ENCODE measurements at regions not wholly inside any gene's neighbourhood (a gene's known extent, or its start where the extent isn't known, plus 50 kb on each side); places are given as distances from the start of the nearest gene placed in this dataset.

DNA sequence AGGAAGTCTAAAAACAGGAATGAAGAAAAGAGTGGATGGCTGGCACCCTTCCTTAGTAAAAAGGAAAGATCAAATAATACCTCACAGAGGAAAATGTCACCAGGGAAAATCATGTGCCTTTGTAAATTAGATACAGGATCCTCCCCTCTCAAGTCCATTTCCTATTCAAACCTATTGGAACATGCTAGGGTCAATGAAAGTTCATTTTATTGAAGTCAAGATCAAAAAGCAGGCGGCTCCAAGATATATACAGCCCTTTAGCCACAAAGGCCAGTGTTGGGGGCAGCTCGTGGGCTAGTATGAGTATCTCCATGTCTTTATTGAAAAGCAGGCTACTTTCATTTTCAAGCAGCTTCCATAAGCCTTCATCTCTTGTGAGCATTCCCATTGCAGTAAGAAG is 141.1 kb downstream of the QDPR start:
- Mint-ChIP-seq H3K4me1 (ENCODE audit: low read depth) (no peaks in the 10 kb centered on the region), H3K36me3 (ENCODE audit: low read depth) (no peaks in the 10 kb centered on the region)
- intact Hi-C loops (cut with micrococcal nuclease): no loop called here

DNA sequence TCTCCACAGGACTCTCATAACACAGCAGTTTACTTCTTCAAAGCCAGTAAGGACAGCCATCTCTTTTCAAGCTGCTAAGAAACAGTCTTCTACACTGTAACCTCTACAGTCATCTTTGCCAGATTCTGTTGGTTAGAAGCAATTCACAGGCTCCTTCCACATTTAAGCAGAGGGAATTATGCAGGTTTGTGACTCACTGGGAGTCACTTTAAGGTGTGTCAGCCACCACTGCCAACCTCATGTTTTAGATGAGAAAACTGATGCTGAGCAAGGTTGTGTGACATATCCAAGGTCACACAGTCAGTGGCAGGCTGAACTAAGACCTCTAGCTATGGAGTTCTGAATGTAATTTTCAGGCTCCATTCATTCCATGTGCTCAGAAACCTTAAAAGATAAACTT is 143.5 kb downstream of the QDPR start:
- Mint-ChIP-seq H3K27me3 (ENCODE audit: insufficient read depth) (no peaks in the 10 kb centered on the region), H3K4me1 (ENCODE audit: low read depth) (no peaks in the 10 kb centered on the region), H3K27ac (no peak overlapping the region), H3K36me3 (ENCODE audit: low read depth) (no peaks in the 10 kb centered on the region), H3K4me3 (no peak overlapping the region), H3K9me3 (no peaks in the 10 kb centered on the region)
- DNase-seq (ENCODE audit: low spot score): no peak
- intact Hi-C loops (cut with micrococcal nuclease): no loop called here

More for the DNA sequence above, 141.1 kb downstream of the QDPR start:
- DNase-seq (ENCODE audit: low spot score): no peak
- Mint-ChIP-seq H3K27me3 (ENCODE audit: insufficient read depth) (no peaks in the 10 kb centered on the region), H3K27ac (no peak overlapping the region), H3K4me3 (no peak overlapping the region), H3K9me3 (no peaks in the 10 kb centered on the region)

DNA sequence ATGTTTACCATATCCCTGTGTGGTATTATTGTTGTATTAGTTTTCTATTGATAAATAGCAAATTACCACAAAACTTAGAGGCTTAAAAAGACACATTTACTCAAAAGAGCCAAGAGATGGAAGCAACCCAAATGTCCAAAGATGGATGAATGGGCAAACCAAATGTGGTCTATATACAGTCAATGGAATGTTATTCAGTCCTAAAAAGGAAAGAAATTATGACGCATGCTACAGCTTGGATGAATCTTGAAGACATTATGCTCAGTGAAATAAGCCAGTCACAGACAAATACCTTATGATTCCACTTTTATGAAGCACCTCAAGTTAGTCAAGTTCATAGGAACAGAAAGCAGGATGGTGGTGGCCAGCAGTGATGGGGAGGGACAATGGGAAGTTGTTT is 144.7 kb downstream of the QDPR start:
- H3K4me3 Mint-ChIP-seq: no peak overlapping the region

DNA sequence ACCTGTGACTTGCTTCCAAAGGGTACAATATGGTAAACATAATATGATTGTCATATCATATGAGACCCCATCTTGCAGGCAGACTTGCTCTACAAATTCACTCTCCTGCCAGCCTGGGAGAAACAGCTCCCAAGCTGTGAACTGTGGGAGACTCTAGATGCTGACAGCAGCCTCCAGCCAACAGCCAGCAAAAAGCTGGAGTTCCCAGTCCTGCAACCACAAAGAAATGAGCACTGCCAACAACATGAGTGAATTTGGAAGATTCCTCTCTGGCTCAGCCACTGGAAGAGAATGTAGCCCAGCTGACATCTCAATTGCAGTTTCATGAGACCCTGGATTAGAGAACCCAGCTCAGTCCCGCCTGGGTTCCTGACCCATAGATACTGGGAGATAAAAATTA is 145.4 kb downstream of the QDPR start:
- Mint-ChIP-seq H3K27me3 (ENCODE audit: insufficient read depth) (no peaks in the 10 kb centered on the region), H3K4me3 (no peak overlapping the region), H3K36me3 (ENCODE audit: low read depth) (no peaks in the 10 kb centered on the region), H3K27ac (no peak overlapping the region), H3K9me3 (no peaks in the 10 kb centered on the region), H3K4me1 (ENCODE audit: low read depth) (peaks cover 10% of the 10 kb centered on the region)
- intact Hi-C loops (cut with micrococcal nuclease): no loop called here
- DNase-seq (ENCODE audit: low spot score): no peak

More for the DNA sequence above, 144.7 kb downstream of the QDPR start:
- Mint-ChIP-seq H3K4me1 (ENCODE audit: low read depth) (peaks cover 8% of the 10 kb centered on the region), H3K27me3 (ENCODE audit: insufficient read depth) (no peaks in the 10 kb centered on the region), H3K9me3 (no peaks in the 10 kb centered on the region), H3K27ac (no peak overlapping the region), H3K36me3 (ENCODE audit: low read depth) (no peaks in the 10 kb centered on the region)
- DNase-seq (ENCODE audit: low spot score): no peak
- intact Hi-C loops (cut with micrococcal nuclease): no loop called here

DNA sequence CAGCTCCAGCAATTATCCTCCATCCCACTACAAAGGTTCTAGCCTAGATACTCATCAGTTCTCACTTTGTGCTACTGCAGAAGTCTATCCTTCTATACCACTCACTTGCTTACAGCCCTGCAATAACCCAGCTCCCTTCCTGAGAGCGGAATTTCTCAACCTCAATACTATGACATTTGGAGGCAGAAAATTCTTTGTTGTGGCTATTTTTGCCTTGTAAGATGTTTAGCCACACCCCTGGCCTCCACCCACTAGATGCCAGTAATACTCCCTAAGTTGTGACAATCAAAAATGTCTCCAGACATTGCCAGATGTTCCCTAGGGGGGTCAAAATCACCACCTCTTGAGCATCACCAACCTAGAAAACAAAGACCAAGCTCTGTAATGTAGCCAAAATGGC is 149.5 kb downstream of the QDPR start:
- Mint-ChIP-seq H3K4me3 (no peak overlapping the region), H3K9me3 (no peaks in the 10 kb centered on the region), H3K27ac (no peak overlapping the region), H3K27me3 (ENCODE audit: insufficient read depth) (no peaks in the 10 kb centered on the region), H3K4me1 (ENCODE audit: low read depth) (peaks cover 10% of the 10 kb centered on the region), H3K36me3 (ENCODE audit: low read depth) (no peaks in the 10 kb centered on the region)
- intact Hi-C loops (cut with micrococcal nuclease): no loop called here
- DNase-seq (ENCODE audit: low spot score): no peak

DNA sequence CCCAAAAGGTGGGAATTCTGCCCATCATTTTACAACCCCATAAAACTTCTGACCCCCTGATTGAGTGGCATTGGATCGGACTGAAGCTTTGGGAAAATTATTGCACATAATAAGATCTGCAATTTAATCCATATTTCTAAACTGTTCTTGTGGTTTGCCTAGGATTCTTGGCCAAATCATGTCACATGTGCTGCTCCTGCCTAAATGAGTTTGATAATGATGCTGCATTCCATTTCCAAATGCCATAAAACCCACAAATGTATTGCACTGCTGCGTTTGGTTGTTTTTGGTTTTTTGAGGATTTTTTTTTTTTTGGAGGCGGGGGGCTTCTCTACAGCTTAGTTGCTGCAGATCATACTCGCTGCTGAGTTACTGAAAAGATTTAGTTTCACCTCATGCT is 153.6 kb downstream of the QDPR start:
- no peak for DNase-seq (ENCODE audit: low spot score)
- intact Hi-C loops (cut with micrococcal nuclease): no loop called here
- Mint-ChIP-seq H3K36me3 (ENCODE audit: low read depth) (no peaks in the 10 kb centered on the region), H3K4me3 (no peak overlapping the region), H3K27ac (no peak overlapping the region), H3K9me3 (no peaks in the 10 kb centered on the region), H3K27me3 (ENCODE audit: insufficient read depth) (peaks cover 15% of the 10 kb centered on the region), H3K4me1 (ENCODE audit: low read depth) (peaks cover 10% of the 10 kb centered on the region)

DNA sequence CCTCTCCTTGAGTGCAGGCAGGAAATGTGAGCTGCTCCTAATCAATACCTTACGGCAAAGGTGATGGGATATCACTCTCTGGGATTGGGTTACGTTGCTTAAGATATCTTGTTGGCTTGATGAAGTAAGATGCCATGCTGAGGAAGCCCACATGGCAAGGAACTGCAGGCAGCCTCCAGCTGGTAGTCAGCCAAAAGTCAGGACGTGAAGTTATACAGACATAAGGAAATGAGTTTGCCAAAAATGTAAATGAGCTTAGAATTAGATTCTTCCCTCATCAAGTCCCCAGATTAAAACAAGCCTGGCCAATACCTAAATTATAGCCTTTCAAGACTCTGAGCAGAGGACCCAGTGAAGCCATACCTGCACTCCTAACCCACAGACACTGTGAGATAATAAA is 155.0 kb downstream of the QDPR start:
- no peak overlapping the region for H3K27ac Mint-ChIP-seq
- H3K27me3 Mint-ChIP-seq (ENCODE audit: insufficient read depth): peaks cover 15% of the 10 kb centered on the region
- DNase-seq (ENCODE audit: low spot score): no peak
- H3K36me3 Mint-ChIP-seq (ENCODE audit: low read depth): no peaks in the 10 kb centered on the region
- H3K4me3 Mint-ChIP-seq: no peak overlapping the region
- H3K9me3 Mint-ChIP-seq: no peaks in the 10 kb centered on the region
- H3K4me1 Mint-ChIP-seq (ENCODE audit: low read depth): no peaks in the 10 kb centered on the region
- intact Hi-C loops (cut with micrococcal nuclease): no loop called here

DNA sequence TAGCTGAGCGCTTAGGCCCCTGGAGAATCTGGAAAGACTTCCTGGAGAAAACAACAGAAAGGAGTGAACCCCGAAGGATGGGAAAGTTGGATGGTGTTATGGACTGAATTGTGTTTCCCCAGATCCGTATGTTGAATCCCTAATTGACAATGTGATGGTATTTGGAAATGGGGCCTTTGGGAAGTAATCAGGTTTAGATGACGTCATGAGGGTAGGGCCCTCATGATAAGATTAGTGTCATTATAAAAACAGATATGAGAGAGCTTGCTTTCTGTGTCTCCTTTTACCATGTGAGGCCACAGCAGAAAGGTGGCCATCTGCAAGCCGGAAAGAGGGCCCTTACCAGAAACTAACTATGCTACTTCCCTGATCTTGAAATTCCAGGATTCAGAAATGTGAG is 159.5 kb downstream of the QDPR start:
- H3K4me1 Mint-ChIP-seq (ENCODE audit: low read depth): no peaks in the 10 kb centered on the region

DNA sequence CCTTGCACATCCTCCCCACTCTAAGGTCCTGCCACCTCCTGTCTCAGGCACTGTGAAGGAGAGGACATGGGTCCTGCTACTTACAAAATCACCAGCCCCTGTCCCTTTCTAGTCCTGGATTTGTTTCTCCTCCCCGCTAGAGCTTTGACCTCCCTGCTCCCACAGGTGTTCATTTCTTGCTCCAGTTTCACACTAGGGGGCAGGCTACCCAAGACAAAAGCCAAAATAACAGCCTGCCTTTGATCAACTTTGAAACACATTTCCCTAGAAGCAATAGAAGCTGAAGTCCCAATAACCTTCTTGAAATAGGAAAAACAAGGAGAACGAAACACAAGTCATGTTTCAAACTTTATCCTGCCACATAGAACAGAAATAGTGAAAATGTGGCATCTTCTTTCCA is 164.4 kb downstream of the QDPR start:
- no peaks in the 10 kb centered on the region for H3K36me3 Mint-ChIP-seq (ENCODE audit: low read depth)
- H3K27me3 Mint-ChIP-seq (ENCODE audit: insufficient read depth): peaks cover 3% of the 10 kb centered on the region
- H3K27ac Mint-ChIP-seq: no peak overlapping the region
- no peaks in the 10 kb centered on the region for H3K4me1 Mint-ChIP-seq (ENCODE audit: low read depth)
- intact Hi-C loops (cut with micrococcal nuclease): loop anchor here (1.0 kb wide), 2 partner anchors 100 to 125 kb away; no protein-coding TSS in a partner anchor
- no peak overlapping the region for H3K4me3 Mint-ChIP-seq
- DNase-seq (ENCODE audit: low spot score): peak; percentile 8
- no peaks in the 10 kb centered on the region for H3K9me3 Mint-ChIP-seq

More for the DNA sequence above, 159.5 kb downstream of the QDPR start:
- peaks cover 15% of the 10 kb centered on the region for H3K27me3 Mint-ChIP-seq (ENCODE audit: insufficient read depth)
- H3K9me3 Mint-ChIP-seq: no peaks in the 10 kb centered on the region
- intact Hi-C loops (cut with micrococcal nuclease): no loop called here
- DNase-seq (ENCODE audit: low spot score): no peak
- no peaks in the 10 kb centered on the region for H3K36me3 Mint-ChIP-seq (ENCODE audit: low read depth)
- no peak overlapping the region for H3K4me3 Mint-ChIP-seq
- no peak overlapping the region for H3K27ac Mint-ChIP-seq

DNA sequence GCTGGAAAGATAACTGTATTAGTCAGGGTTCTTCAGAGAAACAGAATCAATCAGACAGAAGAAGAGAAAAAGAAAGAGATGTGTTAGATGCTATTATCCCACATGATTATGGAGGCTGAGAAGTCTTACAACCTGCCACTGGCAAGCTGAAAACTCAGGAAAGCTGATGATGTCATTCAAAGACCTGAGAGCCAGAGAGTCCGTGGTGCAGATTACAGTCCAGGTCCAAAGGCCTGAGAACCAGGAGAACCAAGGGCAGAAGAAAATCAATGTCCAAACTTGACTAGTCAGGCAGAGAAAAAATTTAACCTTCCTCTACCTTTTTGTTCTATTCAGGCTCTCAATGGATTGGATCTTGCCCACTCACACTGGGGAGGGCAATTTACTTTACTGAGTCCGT is 172.5 kb downstream of the QDPR start:
- H3K4me1 Mint-ChIP-seq (ENCODE audit: low read depth): peaks cover 37% of the 10 kb centered on the region
- no peak overlapping the region for H3K4me3 Mint-ChIP-seq
- no peaks in the 10 kb centered on the region for H3K9me3 Mint-ChIP-seq
- H3K27ac Mint-ChIP-seq: no peak overlapping the region
- peaks cover 5% of the 10 kb centered on the region for H3K27me3 Mint-ChIP-seq (ENCODE audit: insufficient read depth)
- peaks cover 4% of the 10 kb centered on the region for H3K36me3 Mint-ChIP-seq (ENCODE audit: low read depth)
- DNase-seq (ENCODE audit: low spot score): no peak
- intact Hi-C loops (cut with micrococcal nuclease): loop anchor here (5.0 to 10.0 kb wide), 7 partner anchors 173 to 1685 kb away; partner anchors contain the start of genes DCAF16, FBXL5, LCORL and NCAPG

DNA sequence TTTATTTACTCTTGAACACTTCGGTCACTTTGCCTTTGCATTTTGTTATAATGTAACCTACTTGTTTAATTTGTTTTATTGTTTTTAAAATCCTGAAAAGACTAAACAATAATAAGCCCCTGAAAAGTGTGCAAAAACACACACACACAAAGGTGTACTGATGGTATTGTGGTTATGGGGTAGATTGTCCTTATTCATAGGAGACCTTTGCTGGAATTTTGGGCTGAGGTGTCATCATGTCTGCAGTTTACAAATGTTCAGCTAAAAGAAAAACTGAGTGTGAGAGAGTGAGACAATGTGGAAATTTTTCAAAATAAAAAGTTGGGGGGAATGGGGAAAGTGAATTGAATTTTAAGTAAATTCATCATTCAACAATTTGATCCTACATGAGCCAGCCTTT is 174.9 kb downstream of the QDPR start:
- intact Hi-C loops (cut with micrococcal nuclease): loop anchor here (1.0 to 10.0 kb wide), 11 partner anchors 13 to 1682 kb away; partner anchors contain the start of genes DCAF16, FBXL5, LAP3 and LCORL
- peak overlapping the region; percentile 87 for H3K27ac Mint-ChIP-seq
- no peak for DNase-seq (ENCODE audit: low spot score)
- peaks cover 7% of the 10 kb centered on the region for H3K36me3 Mint-ChIP-seq (ENCODE audit: low read depth)
- peaks cover 43% of the 10 kb centered on the region for H3K4me1 Mint-ChIP-seq (ENCODE audit: low read depth)
- peak overlapping the region; percentile 47 for H3K4me3 Mint-ChIP-seq
- H3K27me3 Mint-ChIP-seq (ENCODE audit: insufficient read depth): peaks cover 6% of the 10 kb centered on the region
- H3K9me3 Mint-ChIP-seq: no peaks in the 10 kb centered on the region

DNA sequence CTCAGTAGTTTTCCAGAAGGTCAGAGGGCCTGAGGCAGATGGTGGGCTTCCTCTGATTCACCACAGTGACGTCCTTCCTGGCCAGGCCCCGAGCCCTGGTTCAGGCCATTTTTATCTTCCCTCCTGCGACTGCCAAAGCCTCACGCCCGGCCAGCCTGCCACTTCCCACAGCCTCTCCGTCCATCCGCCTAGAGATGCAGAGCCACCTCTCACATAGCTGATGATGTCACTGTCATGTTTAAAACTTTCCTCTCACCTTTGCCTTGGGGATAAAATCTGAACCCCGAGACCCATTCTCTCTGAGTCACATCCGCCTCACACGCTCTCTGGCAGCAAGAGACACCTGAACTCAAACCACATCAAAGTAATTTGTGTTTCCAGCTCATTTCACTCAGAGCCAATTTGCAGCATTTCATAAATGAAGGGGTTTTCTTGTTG is 175.3 kb downstream of the QDPR start:
- Mint-ChIP-seq H3K4me3 (peak overlapping the region; percentile 47), H3K36me3 (ENCODE audit: low read depth) (peaks cover 7% of the 10 kb centered on the region), H3K27ac (peak overlapping the region; percentile 87), H3K4me1 (ENCODE audit: low read depth) (peaks cover 43% of the 10 kb centered on the region), H3K9me3 (no peaks in the 10 kb centered on the region), H3K27me3 (ENCODE audit: insufficient read depth) (peaks cover 6% of the 10 kb centered on the region)
- intact Hi-C loops (cut with micrococcal nuclease): loop anchor here (1.0 to 10.0 kb wide), 11 partner anchors 12 to 1682 kb away; partner anchors contain the start of genes DCAF16, FBXL5, LAP3 and LCORL
- DNase-seq (ENCODE audit: low spot score): peak; percentile 77

DNA sequence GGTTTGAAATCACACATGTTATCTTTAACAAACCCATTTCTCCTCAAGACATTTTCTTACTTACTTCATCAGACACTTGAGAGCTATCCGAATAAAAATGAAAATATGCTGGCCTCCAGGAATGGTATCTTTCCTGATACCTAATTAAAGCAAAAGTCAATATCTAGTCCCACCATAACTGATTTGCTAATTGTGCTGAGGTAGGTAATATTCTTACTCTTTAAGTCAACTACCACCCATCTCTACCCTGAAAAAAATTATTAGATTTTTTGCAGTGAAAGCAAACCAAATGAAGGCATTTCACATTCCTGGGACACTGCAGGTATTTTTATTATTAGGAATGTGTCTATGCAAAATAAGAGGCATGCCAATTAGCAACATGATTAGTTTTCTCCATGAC is 175.8 kb downstream of the QDPR start:
- Mint-ChIP-seq H3K4me3 (peak overlapping the region; percentile 47), H3K27ac (peak overlapping the region; percentile 87), H3K36me3 (ENCODE audit: low read depth) (peaks cover 7% of the 10 kb centered on the region), H3K27me3 (ENCODE audit: insufficient read depth) (peaks cover 6% of the 10 kb centered on the region), H3K9me3 (no peaks in the 10 kb centered on the region), H3K4me1 (ENCODE audit: low read depth) (peaks cover 43% of the 10 kb centered on the region)
- intact Hi-C loops (cut with micrococcal nuclease): loop anchor here (1.0 to 10.0 kb wide), 11 partner anchors 12 to 1681 kb away; partner anchors contain the start of genes DCAF16, FBXL5, LAP3 and LCORL
- no peak for DNase-seq (ENCODE audit: low spot score)

DNA sequence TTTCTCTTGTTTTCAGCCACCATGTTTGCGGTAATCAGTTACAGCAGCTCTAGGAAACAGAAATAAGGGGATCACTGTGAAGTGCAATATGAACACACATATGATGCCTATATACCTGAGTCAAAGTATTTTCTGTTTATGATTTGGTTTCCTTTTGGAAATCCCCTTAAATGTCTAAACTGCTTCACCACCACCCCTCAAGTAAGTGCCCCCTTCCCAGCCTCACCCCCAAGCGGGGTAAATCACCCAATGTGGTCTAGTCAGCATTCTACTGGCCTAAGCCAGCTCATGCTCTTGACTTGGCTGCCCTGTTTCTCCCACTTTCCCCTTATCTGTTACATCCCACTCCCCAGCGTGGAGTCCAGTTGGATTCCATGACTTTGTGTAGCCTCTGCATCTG is 176.5 kb downstream of the QDPR start:
- H3K27ac Mint-ChIP-seq: peak overlapping the region; percentile 28
- DNase-seq (ENCODE audit: low spot score): peak; percentile 15
- H3K27me3 Mint-ChIP-seq (ENCODE audit: insufficient read depth): peaks cover 6% of the 10 kb centered on the region
- intact Hi-C loops (cut with micrococcal nuclease): loop anchor here (5.0 to 10.0 kb wide), 7 partner anchors 177 to 1681 kb away; partner anchors contain the start of genes DCAF16, FBXL5, LCORL and NCAPG
- H3K4me3 Mint-ChIP-seq: no peak overlapping the region
- no peaks in the 10 kb centered on the region for H3K9me3 Mint-ChIP-seq
- peaks cover 46% of the 10 kb centered on the region for H3K4me1 Mint-ChIP-seq (ENCODE audit: low read depth)
- peaks cover 7% of the 10 kb centered on the region for H3K36me3 Mint-ChIP-seq (ENCODE audit: low read depth)
